NCI-H510A (cell line): ENCODE measurements at regions not wholly inside any gene's neighbourhood (a gene's known extent, or its start where the extent isn't known, plus 50 kb on each side); places are given as distances from the start of the nearest gene placed in this dataset.
"Not testable (repeated sequence)": the region's sequence is repeated elsewhere in the genome, so short reads cannot be mapped to it uniquely, and the experiment has no call there.

ENCODE experiments used
- DNase-seq: peaks from one replicate; lab custom pipeline; 2025; lab: John Stamatoyannopoulos, UW

DNA sequence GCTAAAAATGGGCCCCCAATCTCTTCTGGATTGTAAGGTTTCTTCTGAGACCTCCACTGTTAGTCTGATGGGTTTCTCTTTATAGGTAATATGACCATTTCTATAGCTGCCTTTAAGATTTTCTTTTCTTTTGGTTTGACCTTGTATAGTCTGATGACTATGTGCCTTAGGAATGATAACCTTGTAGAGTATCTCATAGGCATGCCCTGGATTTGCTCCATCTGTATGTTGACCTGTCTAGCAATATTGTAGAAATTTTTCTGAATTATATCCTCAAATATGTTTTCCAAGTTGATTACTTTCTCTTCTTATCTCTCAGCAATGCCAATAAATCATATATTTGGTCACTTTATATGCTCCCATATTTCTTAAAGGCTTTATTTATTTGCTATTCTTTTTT, 1403.8 kb upstream of the GOT2 start:
- DNase-seq, result no peak

DNA sequence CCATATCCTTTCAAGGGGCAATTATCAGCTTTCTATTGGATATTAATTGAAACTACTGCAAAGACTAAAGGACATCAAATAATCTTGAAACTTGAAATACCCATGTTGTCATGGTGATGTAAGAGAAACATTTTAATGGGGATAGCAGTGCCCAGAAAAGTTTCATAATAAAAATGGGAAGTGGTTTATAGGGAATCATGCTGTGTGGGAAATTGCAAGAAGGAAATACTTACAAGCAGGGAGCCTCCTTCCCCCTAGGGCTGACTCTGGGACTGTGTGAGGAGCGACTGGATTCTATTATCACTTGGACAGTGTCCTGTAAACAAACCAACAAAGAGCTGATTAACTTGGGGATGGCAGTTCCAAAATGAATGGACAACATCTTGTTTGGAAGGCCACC, 1393.1 kb upstream of the GOT2 start:
- DNase-seq, result no peak

DNA sequence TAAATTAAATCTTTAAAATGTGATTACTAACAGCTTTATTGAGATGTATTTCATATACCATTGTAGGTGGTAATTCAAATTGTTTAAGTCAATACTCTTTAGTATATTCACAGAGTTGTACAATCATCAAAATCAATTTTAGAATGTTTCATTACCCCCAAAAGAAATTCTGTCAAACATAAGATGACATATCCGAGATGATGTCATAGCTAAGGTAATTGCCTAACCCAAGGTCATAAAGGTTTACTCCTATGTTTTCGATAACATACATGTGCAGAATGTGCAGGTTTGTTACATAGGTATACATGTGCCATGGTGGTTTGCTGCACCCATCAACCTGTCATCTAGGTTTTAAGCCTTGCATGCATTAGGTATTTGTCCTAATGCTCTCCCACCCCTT, 1392.0 kb upstream of the GOT2 start:
- DNase-seq, result not testable (repeated sequence)

DNA sequence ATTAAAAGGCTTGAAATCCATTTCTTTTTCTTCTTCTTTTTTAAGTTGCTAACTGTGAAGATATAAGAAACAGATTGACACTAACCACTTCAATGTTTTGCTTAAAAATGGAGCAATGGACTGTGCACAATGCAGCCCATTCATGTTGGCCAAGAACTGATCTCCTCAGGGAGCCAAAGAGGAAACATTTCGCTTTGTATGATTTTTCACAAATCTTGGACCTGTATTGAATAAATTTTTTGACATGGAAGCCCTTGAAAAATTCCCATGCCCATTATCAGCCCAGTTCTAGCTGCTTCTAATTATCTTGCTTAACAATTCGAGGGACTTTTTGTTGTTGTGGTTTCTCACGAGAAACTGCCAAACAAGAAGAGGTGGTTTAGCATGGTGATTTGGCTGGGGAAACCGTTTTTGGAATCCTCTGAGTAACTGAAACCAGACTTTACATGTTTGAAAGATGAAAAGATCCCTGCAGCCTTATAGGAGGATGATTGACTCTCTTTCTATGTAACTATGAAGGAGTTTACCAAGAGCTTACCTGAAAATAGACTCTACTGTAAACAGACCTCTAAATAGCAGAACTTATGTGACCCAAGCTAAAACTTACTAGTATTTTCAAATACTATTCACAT, 1389.4 kb upstream of the GOT2 start:
- no peak for DNase-seq

DNA sequence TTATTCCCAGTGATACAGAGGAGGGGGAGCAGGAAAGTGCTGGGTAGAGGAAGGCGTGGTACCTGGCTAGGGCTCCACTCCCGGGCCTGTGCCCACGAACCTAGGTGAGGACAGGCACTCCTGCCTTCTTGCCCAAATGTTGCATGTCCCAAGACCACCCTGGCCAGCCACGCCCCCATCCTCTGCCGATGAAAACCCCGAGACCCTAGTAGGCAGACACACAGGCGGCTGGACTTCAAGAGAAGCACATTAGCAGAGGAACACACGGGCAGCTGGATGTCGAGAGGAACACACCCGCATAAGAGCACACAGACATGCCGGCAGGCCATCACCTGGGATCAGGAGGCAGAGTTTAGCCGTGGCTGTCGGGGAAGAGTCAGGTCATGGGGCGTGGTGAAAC, 1386.5 kb upstream of the GOT2 start:
- no peak for DNase-seq

DNA sequence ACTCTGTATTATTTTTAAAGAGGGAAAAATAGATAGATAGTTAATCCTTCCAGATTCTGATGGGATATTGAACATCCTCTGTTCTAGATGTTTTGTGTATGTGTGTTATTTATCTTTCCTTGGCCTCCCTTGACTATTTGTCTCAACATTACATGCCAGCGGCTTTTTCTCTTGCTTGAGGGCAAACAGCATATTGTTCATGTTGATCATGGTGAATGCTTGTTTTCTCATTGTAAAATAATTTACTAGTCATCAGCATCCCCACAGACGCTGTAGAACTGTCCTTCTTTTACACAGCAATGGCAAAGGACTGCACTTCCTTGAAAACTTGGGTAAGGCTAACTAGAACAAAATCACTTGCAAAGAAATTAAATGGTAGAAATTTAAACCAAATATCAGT, 1376.4 kb upstream of the GOT2 start:
- DNase-seq, result no peak

DNA sequence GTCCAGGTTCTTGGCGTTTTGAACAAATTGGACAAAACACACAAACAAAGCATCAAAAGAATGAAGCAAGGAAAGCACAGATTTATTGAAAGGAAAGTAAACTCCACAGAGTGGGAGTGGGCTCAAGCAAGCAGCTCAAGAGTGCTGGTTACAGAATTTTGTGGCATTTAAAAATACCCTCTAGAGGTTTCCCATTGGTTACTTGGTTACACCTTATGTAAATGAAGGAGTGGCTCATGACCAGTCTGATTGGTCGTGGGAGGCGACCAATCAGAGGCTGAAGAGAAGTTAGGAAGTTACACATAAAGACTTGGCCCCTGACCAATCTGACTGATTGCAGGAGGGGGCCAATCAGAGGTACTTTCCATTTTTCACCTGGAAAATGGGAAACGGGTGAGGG, 1373.8 kb upstream of the GOT2 start:
- no peak for DNase-seq

DNA sequence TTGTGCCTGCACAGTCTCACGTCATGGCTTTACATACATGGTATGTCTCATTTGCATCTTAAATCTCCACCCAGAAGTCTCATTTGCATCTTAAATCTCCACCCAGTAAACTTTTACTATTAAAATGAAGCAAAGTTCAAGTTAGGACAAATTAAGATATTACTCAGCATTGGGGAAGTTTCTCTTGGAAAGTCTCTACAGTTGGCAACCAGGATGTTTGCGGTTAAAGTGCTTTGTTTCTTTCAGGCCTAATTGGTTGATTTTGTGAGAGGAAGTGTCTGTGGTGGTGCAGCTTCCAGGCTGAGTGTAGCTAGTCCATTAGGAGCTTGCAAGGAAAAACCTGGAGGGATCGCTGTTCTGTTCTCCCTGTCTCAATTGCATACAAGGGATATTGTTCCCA, 1373.3 kb upstream of the GOT2 start:
- no peak for DNase-seq

DNA sequence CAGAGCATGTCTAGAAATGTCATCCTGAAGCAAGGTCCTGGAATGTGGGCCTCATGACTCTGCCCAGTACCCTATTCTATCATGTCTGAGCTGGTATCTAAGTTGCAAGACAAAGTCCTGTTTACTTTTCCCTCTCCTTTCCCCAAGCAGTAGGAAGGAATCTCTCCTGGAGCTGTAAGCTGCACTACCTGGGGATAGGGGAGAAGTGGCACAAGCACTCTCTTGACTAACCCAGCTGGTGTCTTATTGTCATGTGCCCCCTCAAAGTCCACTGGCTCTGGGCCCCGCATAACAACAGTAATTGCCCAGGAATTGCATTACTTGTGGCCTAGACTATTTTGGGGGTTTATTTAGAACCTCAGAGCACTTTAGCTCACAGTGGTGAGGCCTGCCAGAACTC, 1366.3 kb upstream of the GOT2 start:
- no peak for DNase-seq

DNA sequence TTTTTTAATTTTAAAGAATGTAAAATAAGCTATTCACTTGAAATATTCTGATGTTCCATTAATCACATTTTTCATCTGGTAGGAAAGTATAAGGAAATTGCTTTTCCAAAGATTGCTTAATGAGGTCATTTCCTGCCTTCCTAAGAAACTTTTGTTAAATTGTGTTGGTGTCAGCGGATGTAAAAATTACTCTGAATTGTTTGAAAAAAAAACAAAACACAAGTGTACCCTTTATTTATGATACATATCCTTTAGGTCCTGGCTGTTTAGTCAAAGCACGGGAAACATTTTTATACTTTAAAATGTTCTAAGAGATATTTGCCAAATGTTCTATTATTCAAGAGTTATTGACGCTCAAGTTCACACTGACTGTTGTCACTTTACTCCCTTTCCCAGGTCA, 1357.4 kb upstream of the GOT2 start:
- no peak for DNase-seq

DNA sequence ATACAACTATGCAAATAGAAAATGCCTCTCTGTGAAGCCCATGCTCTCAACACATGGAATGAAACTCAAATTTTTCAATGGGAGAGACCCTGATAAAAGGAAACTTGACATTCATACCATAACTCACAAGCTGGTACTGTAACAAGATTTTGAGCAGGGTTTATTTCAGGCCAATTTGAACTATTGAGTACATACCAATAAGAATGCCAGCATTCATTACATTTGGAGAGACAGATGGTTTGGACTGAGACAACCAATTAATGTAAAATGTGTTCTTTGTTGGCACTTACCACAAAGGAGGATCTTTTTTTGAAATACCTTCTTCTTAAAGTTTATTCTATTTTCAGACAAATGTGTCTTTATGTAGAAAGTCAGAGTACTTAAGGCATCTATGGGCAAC, 1357.0 kb upstream of the GOT2 start:
- no peak for DNase-seq

DNA sequence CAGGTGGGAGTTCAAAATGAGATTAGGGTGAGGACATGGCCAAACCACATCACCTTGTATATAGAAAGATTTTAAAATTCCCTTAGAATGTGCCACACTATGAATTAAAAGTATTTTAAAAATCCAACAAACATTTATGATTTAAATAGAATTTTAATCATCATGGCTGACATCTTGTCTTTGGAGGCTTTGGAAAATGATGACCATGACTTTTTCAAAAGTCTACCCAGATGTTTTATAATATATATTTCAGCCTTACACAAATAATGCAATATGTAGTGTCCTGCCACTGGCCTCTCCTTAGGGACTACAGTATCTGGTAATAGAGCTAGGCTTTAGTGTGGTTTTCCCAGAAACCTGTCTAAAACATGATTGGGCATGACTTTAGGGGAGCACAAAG, 1353.4 kb upstream of the GOT2 start:
- DNase-seq, result no peak

DNA sequence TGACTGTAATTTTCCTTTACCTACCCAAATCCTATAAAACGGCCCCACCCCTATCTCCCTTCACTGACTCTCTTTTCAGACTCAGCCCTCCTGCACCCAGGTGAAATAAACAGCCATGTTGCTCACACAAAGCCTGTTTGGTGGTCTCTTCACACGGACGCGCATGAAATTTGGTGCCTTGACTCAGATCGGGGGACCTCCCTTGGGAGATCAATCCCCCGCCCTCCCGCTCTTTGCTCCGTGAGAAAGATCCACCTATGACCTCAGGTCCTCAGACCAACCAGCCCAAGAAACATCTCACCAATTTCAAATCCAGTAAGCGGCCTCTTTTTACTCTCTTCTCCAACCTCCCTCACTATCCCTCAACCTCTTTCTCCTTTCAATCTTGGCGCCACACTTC, 1344.7 kb upstream of the GOT2 start:
- DNase-seq, result not testable (repeated sequence)

DNA sequence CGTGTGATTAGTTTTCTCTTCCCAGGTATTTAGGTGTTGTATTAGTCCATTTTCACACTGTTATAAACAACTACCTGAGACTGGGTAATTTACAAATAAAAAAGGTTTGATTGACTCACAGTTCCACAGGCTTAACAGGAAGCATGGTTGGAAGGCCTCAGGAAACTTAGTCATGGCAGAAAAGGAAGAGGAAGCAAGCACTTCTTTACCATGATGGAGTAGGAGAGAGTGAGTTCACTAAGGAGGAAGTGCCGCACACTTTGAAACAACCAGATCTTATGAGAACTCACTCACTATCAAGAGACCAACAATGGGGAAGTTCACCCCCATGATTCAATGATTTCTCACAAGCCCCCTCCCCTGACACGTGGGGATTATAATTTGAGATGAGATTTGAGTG, 1343.7 kb upstream of the GOT2 start:
- DNase-seq, result no peak

DNA sequence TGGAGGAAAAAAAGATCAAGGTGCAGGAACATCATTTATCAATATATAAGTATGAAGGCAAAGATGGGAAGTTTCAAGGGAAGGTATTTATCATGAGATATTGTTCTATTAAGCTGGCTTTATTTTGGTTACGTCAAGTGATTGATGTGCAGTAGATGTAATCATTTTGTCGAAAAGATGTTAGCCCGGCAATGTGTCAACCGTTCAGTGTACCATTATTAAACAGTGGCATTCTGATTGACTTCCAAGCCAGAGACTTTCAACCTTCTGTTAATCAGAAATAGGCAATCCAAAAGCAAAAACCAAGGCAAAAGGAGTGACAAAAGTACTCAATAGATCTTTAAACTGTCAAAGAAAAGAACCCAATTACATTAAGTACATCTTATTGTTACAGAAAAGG, 1340.3 kb upstream of the GOT2 start:
- DNase-seq, result no peak

DNA sequence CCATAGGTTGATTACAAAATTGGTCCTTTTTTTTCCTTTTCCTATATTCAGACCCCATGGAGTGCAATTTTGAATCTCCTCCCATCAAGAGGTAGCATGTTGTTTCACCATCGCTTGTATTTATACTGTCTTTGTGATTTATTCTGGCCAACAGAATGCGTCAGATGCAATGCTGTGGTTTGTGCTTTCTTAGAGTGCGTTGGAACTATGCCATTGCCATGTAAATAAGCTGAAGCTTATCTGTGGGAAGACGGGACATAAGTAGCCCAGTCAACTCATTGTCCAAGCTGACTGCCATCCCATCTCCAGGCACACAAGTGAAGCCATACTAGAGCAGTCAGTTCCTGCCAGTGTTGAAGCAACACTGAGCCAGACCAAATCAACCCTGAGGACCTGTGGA, 1339.3 kb upstream of the GOT2 start:
- no peak for DNase-seq

DNA sequence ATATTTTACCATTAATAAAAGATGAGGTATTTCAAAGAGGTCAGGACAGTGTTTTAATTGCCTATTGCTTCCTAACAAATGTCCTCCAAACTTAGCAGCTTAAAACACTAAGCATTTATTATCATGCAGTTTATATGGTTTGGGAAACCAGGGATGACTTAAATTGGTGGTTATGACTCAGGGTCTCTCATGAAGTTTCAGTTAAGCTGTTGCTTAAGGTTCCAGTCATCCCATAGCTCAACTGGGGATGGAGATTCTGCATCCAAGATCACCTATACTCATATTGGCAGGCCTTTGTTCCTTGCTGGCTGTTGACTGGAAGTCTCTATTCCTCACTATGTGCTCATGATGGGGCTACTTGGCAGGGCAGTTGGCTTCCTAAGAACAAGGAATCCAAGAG, 1329.9 kb upstream of the GOT2 start:
- no peak for DNase-seq

DNA sequence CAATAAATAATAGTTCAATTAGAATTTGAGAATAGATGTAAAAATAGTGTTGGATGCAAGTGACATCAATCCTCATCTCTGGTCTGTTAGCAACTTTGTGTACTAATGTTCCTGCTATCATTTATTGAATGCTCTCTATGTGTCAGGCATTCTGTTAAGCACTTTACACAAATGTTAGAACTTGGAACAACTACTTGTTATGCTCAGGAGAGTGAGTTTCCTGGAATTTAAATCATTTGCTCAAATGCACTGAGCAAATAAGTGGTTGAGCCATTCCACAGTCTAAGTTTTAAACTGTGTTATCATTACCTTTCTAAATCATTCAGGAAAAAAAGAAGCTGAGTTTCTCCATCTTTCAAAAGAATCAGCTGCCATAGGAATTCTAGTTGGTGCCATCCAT, 1327.3 kb upstream of the GOT2 start:
- no peak for DNase-seq

DNA sequence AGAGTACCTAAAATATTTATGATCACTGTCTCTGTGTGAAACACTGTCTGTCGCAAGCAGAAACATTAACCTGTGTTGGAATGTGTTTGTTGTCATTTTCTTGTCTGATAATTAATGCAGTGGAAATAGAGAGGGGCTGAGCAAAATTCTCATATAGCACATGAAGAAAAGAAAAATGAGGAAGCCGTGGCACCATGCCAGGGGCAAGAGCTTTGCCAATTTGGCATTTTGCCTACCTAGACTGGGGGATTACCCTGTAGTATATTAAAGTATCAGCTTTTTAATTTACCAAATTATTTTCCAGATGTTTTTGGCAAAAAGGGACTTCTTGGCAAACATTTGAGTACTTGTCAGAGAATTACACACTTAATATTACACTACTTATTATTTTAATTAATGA, 1326.6 kb upstream of the GOT2 start:
- DNase-seq, result no peak

DNA sequence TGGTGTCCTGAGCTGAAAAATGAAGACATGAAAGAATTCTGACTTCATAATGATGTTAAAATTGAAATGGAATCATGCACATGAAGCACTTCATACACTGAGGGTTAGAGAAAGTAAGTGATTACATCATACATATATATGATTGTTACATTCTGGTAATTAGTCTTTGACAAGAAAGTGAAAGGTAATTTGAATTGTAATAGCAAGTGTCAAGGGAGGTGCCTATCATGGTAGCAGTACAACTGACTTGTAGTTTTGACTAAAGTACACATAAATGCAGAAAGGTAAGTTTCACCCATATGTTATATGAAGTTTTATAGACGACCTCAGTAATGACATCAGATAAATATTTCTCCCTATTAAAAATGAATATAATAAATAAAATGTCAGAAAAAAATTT, 1325.0 kb upstream of the GOT2 start:
- DNase-seq, result no peak

DNA sequence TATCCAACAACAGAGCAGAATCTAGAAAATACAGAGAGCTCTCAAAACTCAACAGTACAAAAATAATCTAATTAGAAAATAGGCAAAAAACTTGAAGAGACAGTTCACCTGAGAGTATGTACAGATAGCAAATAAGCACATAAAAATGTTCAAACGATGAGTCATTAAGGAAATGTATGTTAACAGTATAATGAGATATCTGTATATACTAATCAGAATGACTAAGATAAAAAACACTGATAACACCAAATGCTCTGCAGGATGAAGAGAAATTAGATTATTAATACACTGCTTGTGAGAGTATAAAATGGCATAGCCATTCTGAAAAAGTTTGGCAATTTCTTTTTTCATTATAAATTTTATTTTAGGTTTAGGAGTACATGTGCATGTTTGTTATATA, 1307.6 kb upstream of the GOT2 start:
- no peak for DNase-seq

DNA sequence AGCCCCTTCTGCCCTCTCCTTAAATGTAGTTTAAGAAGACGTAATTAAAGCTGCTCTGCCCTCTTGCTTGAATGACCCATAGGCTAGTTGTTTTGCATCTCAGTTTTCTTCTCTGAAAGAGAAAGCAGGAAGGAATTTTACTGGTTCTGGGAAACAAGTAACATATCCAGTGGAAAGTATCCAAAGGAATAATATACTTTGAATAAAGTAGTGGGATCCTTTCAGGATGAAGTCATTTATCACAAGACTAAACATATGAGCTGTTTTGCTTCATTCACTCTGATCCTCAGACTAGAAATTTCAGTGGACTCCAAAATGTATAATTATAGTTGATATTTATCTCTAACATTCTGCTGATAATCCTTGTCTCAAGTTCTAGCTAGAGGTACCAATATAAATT, 1297.6 kb upstream of the GOT2 start:
- DNase-seq, result no peak

DNA sequence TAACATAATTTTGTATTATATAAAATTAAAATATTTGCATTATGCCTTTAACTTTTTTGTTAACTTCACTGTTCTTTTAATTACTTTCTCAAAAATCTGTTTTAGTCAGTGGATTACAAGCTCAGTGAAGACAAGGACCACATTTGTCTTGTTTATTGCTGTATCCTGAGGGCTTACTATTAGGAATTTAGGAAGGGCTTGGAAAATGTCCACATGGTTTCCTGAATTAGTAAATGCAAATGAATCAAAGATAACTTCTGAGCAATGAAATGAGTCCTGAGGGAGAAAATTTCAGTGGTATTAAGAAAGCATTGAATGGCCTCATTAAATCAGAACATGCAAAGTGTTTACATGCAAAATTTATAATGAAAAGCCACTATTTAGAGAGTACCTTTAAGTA, 1293.2 kb upstream of the GOT2 start:
- no peak for DNase-seq

DNA sequence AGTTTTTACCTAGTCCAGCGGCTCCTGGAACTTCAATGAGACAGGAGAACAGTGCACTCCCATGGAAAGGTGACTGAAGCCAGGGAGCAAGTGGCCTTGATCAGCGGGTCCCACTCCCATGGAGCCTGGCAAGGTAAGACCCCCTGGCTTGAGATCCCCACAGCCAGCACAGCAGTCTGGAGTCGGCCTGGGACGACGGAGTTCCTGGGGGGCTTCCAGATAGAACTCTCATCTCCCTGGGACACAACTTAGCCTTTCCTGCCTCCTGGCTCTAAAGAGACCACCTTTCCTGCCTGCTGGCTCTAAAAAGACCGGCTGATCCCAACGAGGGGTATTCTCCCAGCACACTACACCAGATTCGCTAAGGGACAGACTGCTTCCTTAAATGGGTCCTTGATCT, 1279.0 kb upstream of the GOT2 start:
- DNase-seq, result no peak

DNA sequence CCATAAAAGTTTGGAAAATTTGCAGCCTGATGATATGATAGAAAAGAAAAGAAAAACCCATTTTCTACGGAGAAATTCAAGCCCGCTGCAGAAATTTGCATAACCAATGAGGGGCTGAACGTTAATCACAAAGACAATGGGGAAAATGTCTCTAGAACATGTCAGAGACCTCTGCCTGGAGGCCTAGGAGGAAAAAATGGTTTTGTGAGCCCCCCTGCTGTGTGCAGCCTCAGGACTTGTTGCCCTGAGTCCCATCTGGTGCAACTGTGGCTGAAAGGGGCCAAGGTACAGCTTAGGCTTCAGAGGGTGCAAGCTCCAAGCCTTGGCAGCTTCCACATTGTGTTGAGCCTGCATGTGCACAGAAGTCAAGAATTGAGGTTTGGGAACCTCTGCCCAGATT, 1267.4 kb upstream of the GOT2 start:
- DNase-seq, result no peak
